ENCODE measurements at regions not wholly inside any gene's neighbourhood (a gene's known extent, or its start where the extent isn't known, plus 50 kb on each side); places are given as distances from the start of the nearest gene placed in this dataset.

- ATAC-seq (replicated peaks in 1 of 2) (no peak), DNase-seq (no peak)
- H3K36me3 Mint-ChIP-seq (ENCODE audit: insufficient read depth in 2 of 2), result no peaks in the 10 kb centered on the region
- no peak overlapping the region for H3K27ac Mint-ChIP-seq
- no peak overlapping the region for H3K4me3 Mint-ChIP-seq
- H3K9me3 Mint-ChIP-seq, result peaks cover 0 to 12% of the 10 kb centered on the region in 2 donors
- no peaks in the 10 kb centered on the region for H3K27me3 Mint-ChIP-seq (ENCODE audit: low read depth)
- H3K4me1 Mint-ChIP-seq (ENCODE audit: low read depth), result no peaks in the 10 kb centered on the region
These were observed 371.2 kb upstream of the PLXNA2 start for GRCh38 chr1:208615371-208615770.

DNA sequence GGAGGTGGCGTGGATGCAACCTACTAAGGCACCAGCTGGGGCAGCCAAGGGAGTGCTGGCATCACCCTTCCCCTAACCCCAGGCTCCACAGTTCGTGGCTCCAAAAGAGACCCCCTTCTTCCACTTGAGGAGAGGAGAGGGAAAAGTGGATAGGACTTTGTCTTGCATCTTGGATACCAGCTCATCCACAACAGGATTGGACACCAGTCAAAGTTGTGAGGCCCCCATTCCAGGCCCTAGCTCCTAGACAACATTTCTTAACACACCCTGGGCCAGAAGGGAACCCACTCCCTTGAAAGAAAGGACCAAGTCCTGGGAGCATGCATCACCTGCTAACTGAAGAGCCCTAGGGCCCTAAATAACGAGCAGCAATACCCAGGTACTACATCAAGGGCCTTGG, 372.6 kb upstream of the PLXNA2 start:
- ATAC-seq (replicated peaks in 1 of 2) (no peak), DNase-seq (no peak)
- no peak overlapping the region for H3K4me3 Mint-ChIP-seq
- H3K9me3 Mint-ChIP-seq, result peaks cover 0 to 14% of the 10 kb centered on the region in 2 donors
- no peaks in the 10 kb centered on the region for H3K36me3 Mint-ChIP-seq (ENCODE audit: insufficient read depth in 2 of 2)
- H3K27me3 Mint-ChIP-seq (ENCODE audit: low read depth), result no peaks in the 10 kb centered on the region
- no peaks in the 10 kb centered on the region for H3K4me1 Mint-ChIP-seq (ENCODE audit: low read depth)
- H3K27ac Mint-ChIP-seq, result no peak overlapping the region

DNA sequence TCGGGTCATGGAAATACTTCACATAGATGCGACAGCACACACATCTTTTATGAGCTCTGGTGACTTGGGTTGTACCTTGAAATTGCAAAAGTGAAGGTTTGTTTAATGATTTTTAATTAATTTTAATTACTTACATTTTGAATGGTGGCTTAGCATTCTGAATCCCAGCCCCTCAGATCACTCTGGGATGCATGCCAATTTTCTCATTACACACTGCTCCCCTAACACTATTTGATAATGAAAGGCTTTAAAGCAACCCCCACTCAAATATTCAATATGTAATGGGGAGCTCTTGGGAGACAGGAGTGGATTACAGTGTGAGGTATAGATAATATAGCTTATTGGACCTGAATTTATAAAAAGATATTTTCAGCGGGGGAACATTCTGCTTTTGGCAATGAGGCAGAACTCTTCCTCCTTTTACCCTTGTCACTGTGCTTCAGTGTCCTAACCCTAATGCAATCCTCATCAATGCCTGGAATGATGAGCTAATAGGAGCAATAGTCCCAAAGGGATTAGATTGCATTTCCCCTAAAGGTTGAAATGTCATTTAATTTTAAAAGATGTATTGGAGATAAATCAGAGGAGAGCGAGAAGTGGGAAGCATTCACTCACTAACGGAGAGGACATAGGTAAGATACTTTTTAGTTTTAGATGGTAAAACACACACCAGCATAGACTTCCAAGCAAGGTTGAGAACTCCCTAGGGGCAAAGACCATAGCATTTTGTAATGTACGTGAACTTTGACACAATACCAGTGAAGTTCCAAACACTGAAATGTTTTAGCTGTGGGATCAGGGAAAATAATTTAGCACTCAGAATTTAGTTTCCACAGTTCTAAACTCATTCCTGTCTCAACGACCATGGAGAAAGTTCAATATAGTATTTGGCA, 384.1 kb upstream of the PLXNA2 start:
- Mint-ChIP-seq H3K27me3 (ENCODE audit: low read depth) (no peaks in the 10 kb centered on the region), H3K4me1 (ENCODE audit: low read depth) (no peaks in the 10 kb centered on the region), H3K27ac (no peak overlapping the region), H3K9me3 (peaks cover 0 to 2% of the 10 kb centered on the region in 2 donors), H3K36me3 (ENCODE audit: insufficient read depth in 2 of 2) (no peaks in the 10 kb centered on the region), H3K4me3 (no peak overlapping the region)
- ATAC-seq (replicated peaks in 1 of 2) (no peak), DNase-seq (no peak)

DNA sequence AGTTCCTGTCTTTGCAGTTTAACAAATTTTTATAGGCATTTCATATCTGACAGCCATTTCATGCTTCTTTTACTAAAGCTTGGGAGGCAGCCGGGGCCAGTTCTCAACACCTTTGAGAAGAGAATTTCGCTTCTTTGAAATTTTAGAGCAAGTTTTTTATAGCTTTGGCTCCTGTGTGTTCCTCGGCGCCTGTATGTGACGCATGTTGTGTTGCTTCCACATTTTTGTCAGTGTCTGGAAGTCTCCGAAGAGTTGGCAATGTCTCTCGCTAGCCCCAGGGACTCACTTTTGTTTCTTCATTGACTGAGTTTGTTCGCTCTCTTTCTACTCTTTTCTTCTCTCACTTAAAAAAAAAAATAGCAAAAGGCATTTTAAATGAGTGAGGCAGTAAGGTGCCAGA, 386.9 kb upstream of the PLXNA2 start:
- no peaks in the 10 kb centered on the region for H3K27me3 Mint-ChIP-seq (ENCODE audit: low read depth)
- DNase-seq (no peak), ATAC-seq (replicated peaks in 1 of 2) (no peak)
- H3K9me3 Mint-ChIP-seq, result no peaks in the 10 kb centered on the region
- no peaks in the 10 kb centered on the region for H3K36me3 Mint-ChIP-seq (ENCODE audit: insufficient read depth in 2 of 2)
- H3K27ac Mint-ChIP-seq, result no peak overlapping the region
- no peaks in the 10 kb centered on the region for H3K4me1 Mint-ChIP-seq (ENCODE audit: low read depth)
- H3K4me3 Mint-ChIP-seq, result no peak overlapping the region

- H3K27ac Mint-ChIP-seq, result no peak overlapping the region
- H3K4me3 Mint-ChIP-seq, result no peak overlapping the region
- no peak for ATAC-seq (replicated peaks in 1 of 2)
- no peak for DNase-seq
- H3K36me3 Mint-ChIP-seq (ENCODE audit: insufficient read depth in 2 of 2), result no peaks in the 10 kb centered on the region
- H3K9me3 Mint-ChIP-seq, result no peaks in the 10 kb centered on the region
- H3K27me3 Mint-ChIP-seq (ENCODE audit: low read depth), result no peaks in the 10 kb centered on the region
- no peaks in the 10 kb centered on the region for H3K4me1 Mint-ChIP-seq (ENCODE audit: low read depth)
These were observed 387.3 kb upstream of the PLXNA2 start for GRCh38 chr1:208631506-208631905.

GRCh38 chr1:208634346-208635140, 390.4 kb upstream of the PLXNA2 start:
- no peaks in the 10 kb centered on the region for H3K4me1 Mint-ChIP-seq (ENCODE audit: low read depth)
- peaks cover 0 to 1% of the 10 kb centered on the region in 2 donors for H3K9me3 Mint-ChIP-seq
- no peaks in the 10 kb centered on the region for H3K36me3 Mint-ChIP-seq (ENCODE audit: insufficient read depth in 2 of 2)
- peaks cover 14% of the 10 kb centered on the region for H3K27me3 Mint-ChIP-seq (ENCODE audit: low read depth)
- H3K27ac Mint-ChIP-seq, result no peak overlapping the region
- no peak overlapping the region for H3K4me3 Mint-ChIP-seq
- ATAC-seq (replicated peaks in 1 of 2) (no peak), DNase-seq (no peak)

- Mint-ChIP-seq H3K4me3 (no peak overlapping the region), H3K9me3 (peaks cover 0 to 1% of the 10 kb centered on the region in 2 donors), H3K27me3 (ENCODE audit: low read depth) (peaks cover 18% of the 10 kb centered on the region), H3K27ac (no peak overlapping the region), H3K4me1 (ENCODE audit: low read depth) (no peaks in the 10 kb centered on the region), H3K36me3 (ENCODE audit: insufficient read depth in 2 of 2) (no peaks in the 10 kb centered on the region)
- ATAC-seq (replicated peaks in 1 of 2), result no peak
- DNase-seq, result no peak
These were observed 393.0 kb upstream of the PLXNA2 start for GRCh38 chr1:208637181-208637580.

- ATAC-seq (replicated peaks in 1 of 2) (no peak), DNase-seq (no peak)
- no peaks in the 10 kb centered on the region for H3K4me1 Mint-ChIP-seq (ENCODE audit: low read depth)
- no peaks in the 10 kb centered on the region for H3K36me3 Mint-ChIP-seq (ENCODE audit: insufficient read depth in 2 of 2)
- H3K27ac Mint-ChIP-seq, result no peak overlapping the region
- peaks cover 18% of the 10 kb centered on the region for H3K27me3 Mint-ChIP-seq (ENCODE audit: low read depth)
- peaks cover 0 to 1% of the 10 kb centered on the region in 2 donors for H3K9me3 Mint-ChIP-seq
- H3K4me3 Mint-ChIP-seq, result no peak overlapping the region
These were observed 395.2 kb upstream of the PLXNA2 start for GRCh38 chr1:208639382-208639781.

GRCh38 chr1:208640295-208640694, 396.1 kb upstream of the PLXNA2 start:
- Mint-ChIP-seq H3K27ac (no peak overlapping the region), H3K4me3 (no peak overlapping the region), H3K9me3 (peaks cover 1 to 2% of the 10 kb centered on the region in 2 donors), H3K36me3 (ENCODE audit: insufficient read depth in 2 of 2) (no peaks in the 10 kb centered on the region), H3K4me1 (ENCODE audit: low read depth) (no peaks in the 10 kb centered on the region), H3K27me3 (ENCODE audit: low read depth) (peaks cover 18% of the 10 kb centered on the region)
- DNase-seq, result no peak
- ATAC-seq (replicated peaks in 1 of 2), result no peak

DNA sequence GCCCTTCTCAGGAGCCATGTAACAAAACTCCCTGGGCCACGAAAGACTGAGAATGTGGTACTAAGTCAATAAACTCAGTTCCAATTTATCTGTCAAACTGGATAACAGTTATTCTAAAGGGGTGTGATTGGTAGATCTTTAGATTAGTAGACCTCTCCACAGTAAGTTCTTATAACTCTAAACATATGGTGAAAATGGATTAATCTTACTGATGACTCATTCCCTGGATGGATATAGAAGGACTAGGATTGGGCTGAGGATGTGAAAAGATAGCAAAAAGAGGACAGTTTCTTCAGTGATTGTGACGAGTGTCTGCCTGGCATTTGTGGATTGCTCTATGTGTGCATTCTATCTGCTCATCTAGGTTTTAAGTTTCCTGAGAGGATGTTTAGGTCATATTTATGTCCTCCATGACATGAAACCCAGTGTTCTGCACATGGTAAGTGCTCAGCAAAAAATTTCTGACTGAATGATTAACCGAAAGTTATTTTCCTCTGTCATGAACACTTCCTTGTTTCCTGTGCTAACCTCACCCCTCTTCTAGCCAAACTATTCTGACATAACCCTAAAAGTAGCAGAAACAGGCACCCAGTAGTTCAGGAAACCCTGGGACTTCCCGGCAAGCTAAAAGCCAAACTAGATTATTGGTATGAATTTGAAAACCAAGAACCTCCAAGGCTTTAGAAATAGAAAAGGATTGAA, 397.5 kb upstream of the PLXNA2 start:
- DNase-seq, result no peak
- peaks cover 18% of the 10 kb centered on the region for H3K27me3 Mint-ChIP-seq (ENCODE audit: low read depth)
- H3K9me3 Mint-ChIP-seq, result peaks cover 1 to 2% of the 10 kb centered on the region in 2 donors
- no peaks in the 10 kb centered on the region for H3K36me3 Mint-ChIP-seq (ENCODE audit: insufficient read depth in 2 of 2)
- no peaks in the 10 kb centered on the region for H3K4me1 Mint-ChIP-seq (ENCODE audit: low read depth)
- ATAC-seq (replicated peaks in 1 of 2), result no peak
- H3K27ac Mint-ChIP-seq, result no peak overlapping the region
- no peak overlapping the region for H3K4me3 Mint-ChIP-seq

GRCh38 chr1:208643005-208643597, 398.9 kb upstream of the PLXNA2 start:
- Mint-ChIP-seq H3K27me3 (ENCODE audit: low read depth) (peaks cover 11% of the 10 kb centered on the region), H3K36me3 (ENCODE audit: insufficient read depth in 2 of 2) (no peaks in the 10 kb centered on the region), H3K27ac (no peak overlapping the region), H3K4me3 (no peak overlapping the region), H3K4me1 (ENCODE audit: low read depth) (no peaks in the 10 kb centered on the region), H3K9me3 (peaks cover 1 to 2% of the 10 kb centered on the region in 2 donors)
- ATAC-seq (replicated peaks in 1 of 2) (no peak), DNase-seq (no peak)

DNA sequence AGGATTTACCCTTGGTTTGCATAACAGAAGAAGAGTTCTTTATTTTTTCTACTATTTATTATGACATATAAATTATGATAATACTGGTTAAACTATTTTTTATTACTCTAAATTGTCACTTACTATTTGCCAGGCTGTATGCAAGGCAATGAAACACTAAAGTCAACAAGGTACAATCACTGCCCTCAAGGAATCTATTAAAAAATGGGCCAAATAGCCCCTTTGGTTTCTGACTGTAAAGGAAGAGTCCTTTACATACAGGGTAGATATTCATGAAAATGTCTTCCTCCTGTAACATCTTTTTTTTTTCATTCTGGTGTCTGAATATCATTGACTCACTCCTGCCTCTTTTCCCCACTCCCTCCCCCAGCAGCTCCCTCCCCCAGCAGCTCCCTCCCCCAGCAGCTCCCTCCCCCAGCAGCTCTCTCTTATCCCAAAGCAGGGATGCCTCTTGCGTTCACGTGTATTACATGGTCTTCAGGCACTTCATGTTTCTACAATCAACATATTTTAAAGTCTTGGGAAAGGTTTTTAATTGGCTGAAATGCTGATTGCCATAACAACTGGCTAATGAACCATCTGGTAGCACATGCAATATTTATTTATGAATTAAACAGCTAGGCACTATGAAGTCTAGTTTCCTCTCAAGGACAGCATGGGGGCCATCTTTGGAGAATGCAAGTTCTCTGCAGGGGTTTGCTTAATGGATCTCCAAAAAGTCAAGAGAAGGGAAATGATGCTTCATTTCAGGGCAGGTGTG, 400.4 kb upstream of the PLXNA2 start:
- H3K27ac Mint-ChIP-seq, result no peak overlapping the region
- peaks cover 0 to 2% of the 10 kb centered on the region in 2 donors for H3K9me3 Mint-ChIP-seq
- no peaks in the 10 kb centered on the region for H3K4me1 Mint-ChIP-seq (ENCODE audit: low read depth)

More for the DNA sequence above, 400.4 kb upstream of the PLXNA2 start:
- no peak for ATAC-seq (replicated peaks in 1 of 2)
- no peak for DNase-seq
- H3K27me3 Mint-ChIP-seq (ENCODE audit: low read depth), result peaks cover 19% of the 10 kb centered on the region
- H3K36me3 Mint-ChIP-seq (ENCODE audit: insufficient read depth in 2 of 2), result no peaks in the 10 kb centered on the region
- no peak overlapping the region for H3K4me3 Mint-ChIP-seq

Data from activated T-cell treated with anti-CD3 and anti-CD28 coated beads, Interleukin-2, amount 50 U/mL, for 72 hours (primary cell).